ENCODE measurements at regions not wholly inside any gene's neighbourhood (a gene's known extent, or its start where the extent isn't known, plus 50 kb on each side); places are given as distances from the start of the nearest gene placed in this dataset.

DNA sequence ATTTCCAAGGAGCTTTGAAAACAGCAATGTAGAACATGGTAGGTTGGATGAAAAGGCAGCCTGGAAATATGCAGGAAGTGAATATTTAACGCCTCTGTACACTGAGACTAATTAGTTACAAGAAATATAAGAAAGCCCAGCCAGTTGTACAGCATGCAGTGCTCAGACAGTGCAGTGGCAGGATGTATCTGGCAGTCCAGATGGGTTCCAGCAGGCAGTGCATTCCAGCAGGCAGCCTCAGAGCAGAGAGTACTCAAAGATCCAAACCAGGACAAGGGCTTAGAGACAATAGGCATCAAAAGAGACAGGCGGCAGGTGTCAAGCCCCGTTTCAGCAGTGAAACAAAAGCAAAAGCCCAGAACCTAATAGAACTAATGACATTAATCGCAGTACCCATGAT, 2776.3 kb downstream of the PCDH9 start:
- H3K9me3 ChIP-seq (replicated peaks in 1 of 11): no peaks in the 10 kb centered on the region
- H3K4me1 ChIP-seq: no peaks in the 10 kb centered on the region
- H3K27ac ChIP-seq: no peak overlapping the region
- H3K27me3 ChIP-seq: no peaks in the 10 kb centered on the region
- no peaks in the 10 kb centered on the region for H3K36me3 ChIP-seq
- H3K4me2 ChIP-seq: no peak overlapping the region
- no peak overlapping the region for H3K9ac ChIP-seq
- no peak overlapping the region for H3K4me3 ChIP-seq
- TF ChIP-seq Cebpa-rat (IDR thresholded peaks at IDR 0.05): no peak
- no peaks in the 10 kb centered on the region for H4K20me1 ChIP-seq

DNA sequence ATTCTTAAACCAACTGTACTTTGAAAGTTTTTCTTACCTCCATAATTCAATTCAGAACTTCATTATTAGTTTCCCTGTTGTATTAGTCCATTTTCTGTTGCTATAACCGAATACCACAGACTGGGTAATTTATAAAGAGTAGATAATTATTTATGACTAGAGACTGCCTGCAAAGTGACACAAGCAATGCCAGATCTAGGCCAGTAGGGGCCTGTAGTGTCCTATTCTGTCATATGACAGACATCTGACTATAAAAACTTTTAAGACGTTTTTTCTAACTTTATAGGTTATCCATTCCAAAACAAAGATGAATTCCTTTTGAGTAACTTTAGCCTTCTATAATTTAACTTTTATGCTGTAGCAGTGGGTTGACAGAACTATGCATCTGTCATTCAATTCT, 2783.8 kb downstream of the PCDH9 start:
- no peak for TF ChIP-seq Cebpa-rat (IDR thresholded peaks at IDR 0.05)
- Histone ChIP-seq H3K4me2 (no peak overlapping the region), H3K9ac (no peak overlapping the region), H3K4me3 (no peak overlapping the region), H3K9me3 (replicated peaks in 1 of 11) (no peaks in the 10 kb centered on the region), H3K27ac (no peak overlapping the region), H4K20me1 (no peaks in the 10 kb centered on the region), H3K36me3 (no peaks in the 10 kb centered on the region), H3K27me3 (no peaks in the 10 kb centered on the region), H3K4me1 (no peaks in the 10 kb centered on the region)

DNA sequence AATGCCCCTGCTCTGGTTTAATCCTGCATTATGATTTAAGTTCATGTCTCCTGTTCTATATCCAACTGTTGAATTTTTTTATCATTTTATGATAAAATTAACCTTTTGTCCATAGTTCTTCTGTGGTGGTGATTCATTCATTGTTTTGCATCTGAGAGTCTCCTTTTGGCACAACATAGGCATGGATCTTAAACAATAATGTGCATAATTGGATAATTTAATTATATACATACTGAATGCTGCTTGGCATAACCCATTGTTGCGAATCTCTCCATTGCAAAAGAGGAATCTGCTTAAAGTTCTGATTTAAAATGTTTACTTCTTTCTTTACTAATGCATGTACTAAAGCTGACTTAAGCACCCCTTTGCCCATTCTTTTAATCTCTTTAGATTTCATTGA, 2788.4 kb downstream of the PCDH9 start:
- no peaks in the 10 kb centered on the region for H3K36me3 ChIP-seq
- no peak overlapping the region for H3K9ac ChIP-seq
- no peaks in the 10 kb centered on the region for H3K27me3 ChIP-seq
- no peaks in the 10 kb centered on the region for H3K4me1 ChIP-seq
- no peak overlapping the region for H3K4me3 ChIP-seq
- H3K27ac ChIP-seq: no peak overlapping the region
- no peaks in the 10 kb centered on the region for H3K9me3 ChIP-seq (replicated peaks in 1 of 11)
- TF ChIP-seq Cebpa-rat (IDR thresholded peaks at IDR 0.05): no peak
- no peaks in the 10 kb centered on the region for H4K20me1 ChIP-seq
- no peak overlapping the region for H3K4me2 ChIP-seq

DNA sequence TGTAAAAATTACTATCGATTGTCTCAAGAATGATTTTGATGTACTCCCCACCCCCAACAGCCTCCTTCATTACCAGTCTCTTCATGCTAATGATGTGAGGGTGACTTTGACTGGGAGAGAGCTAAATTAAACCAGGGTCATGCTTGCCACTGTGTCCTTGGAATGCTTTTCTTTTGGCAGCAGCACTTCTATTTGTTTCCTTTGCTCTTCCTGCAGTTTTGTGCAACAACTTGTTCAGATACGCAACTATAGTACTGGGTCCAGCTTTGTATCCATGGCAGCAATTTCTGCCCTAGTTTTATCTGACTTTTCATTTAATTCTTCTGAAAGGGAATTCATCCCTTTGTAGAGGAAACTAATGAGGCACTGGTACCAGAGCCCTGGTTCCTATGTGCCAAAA, 2792.1 kb downstream of the PCDH9 start:
- no peaks in the 10 kb centered on the region for H4K20me1 ChIP-seq
- no peak overlapping the region for H3K27ac ChIP-seq
- H3K4me2 ChIP-seq: no peak overlapping the region
- TF ChIP-seq Cebpa-rat (IDR thresholded peaks at IDR 0.05): no peak
- no peaks in the 10 kb centered on the region for H3K27me3 ChIP-seq
- H3K4me1 ChIP-seq: no peaks in the 10 kb centered on the region
- H3K36me3 ChIP-seq: no peaks in the 10 kb centered on the region
- H3K9me3 ChIP-seq (replicated peaks in 1 of 11): no peaks in the 10 kb centered on the region
- H3K4me3 ChIP-seq: no peak overlapping the region
- no peak overlapping the region for H3K9ac ChIP-seq

DNA sequence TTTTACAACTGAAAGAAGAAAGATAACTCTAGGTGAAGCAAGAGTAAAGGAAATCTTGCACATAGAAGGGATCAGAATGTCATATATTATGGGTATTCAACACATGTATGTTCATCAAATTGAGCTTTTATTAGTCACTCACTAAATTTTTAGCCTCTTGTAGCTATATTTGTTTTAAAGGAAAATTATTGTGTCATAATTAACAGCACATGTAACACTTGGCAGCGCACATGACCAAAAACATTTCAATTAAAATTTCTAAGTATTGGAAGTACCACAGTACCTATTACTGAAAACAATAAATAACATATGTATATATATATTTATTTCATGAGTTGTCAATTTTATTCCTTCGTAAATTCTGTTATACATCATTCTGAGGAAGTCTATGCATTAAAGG, 2800.4 kb downstream of the PCDH9 start:
- no peak overlapping the region for H3K27ac ChIP-seq
- H3K9me3 ChIP-seq (replicated peaks in 1 of 11): no peaks in the 10 kb centered on the region
- no peak for TF ChIP-seq Cebpa-rat (IDR thresholded peaks at IDR 0.05)
- no peaks in the 10 kb centered on the region for H3K27me3 ChIP-seq
- H3K36me3 ChIP-seq: no peaks in the 10 kb centered on the region
- H3K4me1 ChIP-seq: no peaks in the 10 kb centered on the region
- no peaks in the 10 kb centered on the region for H4K20me1 ChIP-seq
- no peak overlapping the region for H3K4me3 ChIP-seq
- no peak overlapping the region for H3K9ac ChIP-seq
- H3K4me2 ChIP-seq: no peak overlapping the region

DNA sequence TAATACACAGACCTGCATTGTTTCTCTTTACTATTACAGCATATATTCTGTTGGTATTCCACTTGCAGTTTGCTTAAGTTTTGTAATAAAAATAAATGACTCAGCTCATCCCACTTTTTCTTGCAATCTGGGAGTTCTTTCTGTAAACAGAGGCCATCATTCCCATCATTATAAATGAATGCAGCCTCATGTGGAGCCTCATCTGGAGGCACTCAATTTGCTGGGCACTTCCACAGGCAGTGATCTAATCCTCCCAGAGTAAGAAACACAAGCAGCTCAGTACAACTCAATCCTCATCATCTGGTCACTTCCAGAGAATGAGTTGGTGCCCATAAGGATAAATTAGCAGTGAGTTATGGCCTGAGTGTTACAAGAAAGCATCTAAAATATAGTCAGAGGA, 2801.9 kb downstream of the PCDH9 start:
- Histone ChIP-seq H4K20me1 (no peaks in the 10 kb centered on the region), H3K4me3 (no peak overlapping the region), H3K27ac (no peak overlapping the region), H3K9me3 (replicated peaks in 1 of 11) (no peaks in the 10 kb centered on the region), H3K4me1 (no peaks in the 10 kb centered on the region), H3K4me2 (no peak overlapping the region), H3K36me3 (no peaks in the 10 kb centered on the region), H3K9ac (no peak overlapping the region), H3K27me3 (no peaks in the 10 kb centered on the region)
- no peak for TF ChIP-seq Cebpa-rat (IDR thresholded peaks at IDR 0.05)

DNA sequence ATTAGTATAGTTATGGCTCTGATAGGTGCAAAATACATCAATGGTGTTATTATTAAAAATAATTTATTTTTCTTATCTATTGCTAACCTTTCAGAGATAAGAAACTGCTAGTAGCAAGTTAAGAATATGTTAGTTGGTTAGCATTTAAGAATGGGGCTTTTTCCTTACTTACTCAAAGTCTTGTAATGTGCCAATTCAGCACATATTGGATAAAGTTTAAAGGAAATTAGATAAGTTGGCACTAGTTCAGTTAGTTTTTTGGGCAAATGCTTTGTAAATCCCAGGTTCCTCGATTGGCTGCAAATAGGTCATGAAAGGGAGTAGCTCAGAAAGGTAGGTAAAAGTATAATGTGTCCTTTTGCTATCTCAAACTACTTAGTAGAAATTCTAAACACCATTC, 2806.7 kb downstream of the PCDH9 start:
- TF ChIP-seq Cebpa-rat (IDR thresholded peaks at IDR 0.05): no peak
- no peaks in the 10 kb centered on the region for H3K27me3 ChIP-seq
- no peaks in the 10 kb centered on the region for H3K4me1 ChIP-seq
- no peak overlapping the region for H3K4me2 ChIP-seq
- no peak overlapping the region for H3K4me3 ChIP-seq
- no peaks in the 10 kb centered on the region for H3K9me3 ChIP-seq (replicated peaks in 1 of 11)
- no peaks in the 10 kb centered on the region for H4K20me1 ChIP-seq
- H3K27ac ChIP-seq: no peak overlapping the region
- no peaks in the 10 kb centered on the region for H3K36me3 ChIP-seq
- H3K9ac ChIP-seq: no peak overlapping the region

DNA sequence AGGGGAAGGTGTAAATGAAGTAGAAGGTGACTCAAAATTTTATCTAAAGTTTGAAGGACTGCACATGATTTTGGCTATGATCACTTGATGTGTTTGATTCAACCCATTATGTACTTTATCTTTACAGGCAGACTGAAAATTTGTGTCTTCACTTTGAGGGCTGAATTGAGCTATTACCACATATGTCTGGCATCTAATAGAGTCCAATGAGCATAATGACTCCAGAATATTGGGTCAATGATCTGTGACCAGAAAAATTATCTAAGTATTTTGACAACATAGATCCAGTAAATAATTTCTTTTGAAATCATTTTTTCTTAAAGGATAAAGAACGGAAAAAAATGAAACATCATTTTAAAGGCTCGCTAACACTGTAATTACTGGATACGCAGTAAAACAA, 2810.0 kb downstream of the PCDH9 start:
- Histone ChIP-seq H3K9me3 (replicated peaks in 1 of 11) (no peaks in the 10 kb centered on the region), H3K4me2 (no peak overlapping the region), H3K9ac (no peak overlapping the region), H3K36me3 (no peaks in the 10 kb centered on the region), H3K4me1 (no peaks in the 10 kb centered on the region), H4K20me1 (no peaks in the 10 kb centered on the region), H3K4me3 (no peak overlapping the region), H3K27ac (no peak overlapping the region), H3K27me3 (no peaks in the 10 kb centered on the region)
- TF ChIP-seq Cebpa-rat (IDR thresholded peaks at IDR 0.05): no peak

DNA sequence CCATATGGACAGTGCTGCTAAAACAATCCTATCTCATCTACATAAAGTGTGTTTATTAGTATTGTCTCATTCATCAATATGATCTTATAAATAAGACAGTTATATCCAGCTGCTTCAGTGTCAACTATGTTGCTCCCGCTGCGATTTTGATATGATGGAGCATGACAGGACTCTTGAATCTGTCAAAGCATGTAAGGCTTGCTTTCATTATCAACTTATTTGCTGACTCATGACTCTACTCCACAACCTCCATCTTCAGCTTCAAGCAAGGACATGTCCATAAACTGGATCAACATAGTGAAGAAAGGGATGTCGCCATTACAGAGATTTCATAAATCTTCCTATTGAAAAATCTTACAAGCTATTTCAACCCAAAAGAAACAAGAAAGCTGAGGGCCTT, 2812.6 kb downstream of the PCDH9 start:
- no peaks in the 10 kb centered on the region for H3K36me3 ChIP-seq
- H3K27ac ChIP-seq: no peak overlapping the region
- H3K4me2 ChIP-seq: no peak overlapping the region
- H3K9me3 ChIP-seq (replicated peaks in 1 of 11): no peaks in the 10 kb centered on the region
- no peak overlapping the region for H3K4me3 ChIP-seq
- H3K27me3 ChIP-seq: no peaks in the 10 kb centered on the region
- H3K4me1 ChIP-seq: no peaks in the 10 kb centered on the region
- H4K20me1 ChIP-seq: no peaks in the 10 kb centered on the region
- H3K9ac ChIP-seq: no peak overlapping the region
- TF ChIP-seq Cebpa-rat (IDR thresholded peaks at IDR 0.05): no peak

DNA sequence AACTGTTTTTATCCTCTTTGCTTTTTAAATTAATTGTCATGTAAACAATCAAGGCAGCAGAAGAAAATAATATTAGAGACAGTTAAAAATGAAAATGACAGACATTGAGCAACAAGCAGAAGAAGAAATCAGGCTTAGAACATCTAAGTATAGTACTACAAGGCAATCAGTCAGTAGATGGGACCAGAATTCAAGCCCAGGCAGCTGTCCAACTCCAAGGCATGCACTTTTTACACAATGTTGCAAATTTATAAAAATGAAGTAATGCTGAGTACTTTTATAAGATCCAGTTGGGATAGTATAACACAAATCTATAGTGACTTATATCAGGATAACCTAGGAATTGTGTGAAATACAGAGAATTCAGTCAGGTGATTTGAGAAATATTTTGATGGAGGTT, 2815.8 kb downstream of the PCDH9 start:
- H3K27ac ChIP-seq: no peak overlapping the region
- no peaks in the 10 kb centered on the region for H4K20me1 ChIP-seq
- H3K9me3 ChIP-seq (replicated peaks in 1 of 11): no peaks in the 10 kb centered on the region
- H3K4me3 ChIP-seq: no peak overlapping the region
- no peak for TF ChIP-seq Cebpa-rat (IDR thresholded peaks at IDR 0.05)
- no peak overlapping the region for H3K4me2 ChIP-seq
- H3K27me3 ChIP-seq: no peaks in the 10 kb centered on the region
- H3K4me1 ChIP-seq: no peaks in the 10 kb centered on the region
- H3K9ac ChIP-seq: no peak overlapping the region
- H3K36me3 ChIP-seq: no peaks in the 10 kb centered on the region

DNA sequence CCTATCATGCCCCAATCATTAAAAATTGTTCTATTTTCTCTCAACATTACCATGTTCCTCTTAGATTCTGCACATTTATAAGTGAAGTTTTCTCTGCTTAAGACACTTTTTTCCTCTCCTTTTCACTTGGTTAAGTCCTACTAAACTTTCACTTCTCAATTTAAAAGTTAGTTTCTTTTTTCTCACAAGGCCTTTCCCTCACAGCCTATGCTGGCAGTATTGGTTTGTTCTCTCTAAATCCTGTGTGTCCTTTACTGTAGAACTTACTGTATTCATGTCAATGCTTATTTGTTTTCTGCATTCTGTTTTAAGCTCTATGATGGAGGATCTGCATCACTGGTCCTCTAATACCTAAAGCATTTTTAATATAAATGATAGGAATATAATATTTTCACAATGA, 2816.6 kb downstream of the PCDH9 start:
- Histone ChIP-seq H3K4me2 (no peak overlapping the region), H4K20me1 (no peaks in the 10 kb centered on the region), H3K9ac (no peak overlapping the region), H3K9me3 (replicated peaks in 1 of 11) (no peaks in the 10 kb centered on the region), H3K27ac (no peak overlapping the region), H3K36me3 (no peaks in the 10 kb centered on the region), H3K4me1 (no peaks in the 10 kb centered on the region), H3K4me3 (no peak overlapping the region), H3K27me3 (no peaks in the 10 kb centered on the region)
- no peak for TF ChIP-seq Cebpa-rat (IDR thresholded peaks at IDR 0.05)
